ENCODE measurements at regions not wholly inside any gene's neighbourhood (a gene's known extent, or its start where the extent isn't known, plus 50 kb on each side); places are given as distances from the start of the nearest gene placed in this dataset.

DNA sequence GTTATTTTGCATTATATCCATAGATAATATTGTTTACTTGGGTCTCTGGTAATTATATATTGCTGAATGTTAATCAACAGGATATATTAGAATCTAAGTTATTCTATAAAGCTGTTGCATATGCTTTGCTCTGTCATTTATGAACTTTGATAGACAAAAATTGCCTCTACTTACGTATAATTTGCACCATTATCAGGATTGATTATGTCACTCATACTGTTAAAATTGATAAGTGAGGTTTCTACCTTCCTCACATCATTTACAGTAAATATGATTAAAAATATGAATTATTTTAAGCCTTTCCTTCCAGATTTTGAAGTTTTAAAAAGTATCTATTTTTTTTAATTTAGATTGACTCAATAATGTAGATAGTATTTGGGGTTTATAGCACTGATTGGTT lies 1540.4 kb upstream of the PRMT6 start:
- TF ChIP-seq EZH2 (optimal IDR thresholded peaks at IDR 0.05; ENCODE audit: low read depth, low read length) (no peak), EZH2phosphoT487 (IDR thresholded peaks at IDR 0.05; ENCODE audit: low read length) (no peak)
- TF ChIP-seq, protein P1, sequence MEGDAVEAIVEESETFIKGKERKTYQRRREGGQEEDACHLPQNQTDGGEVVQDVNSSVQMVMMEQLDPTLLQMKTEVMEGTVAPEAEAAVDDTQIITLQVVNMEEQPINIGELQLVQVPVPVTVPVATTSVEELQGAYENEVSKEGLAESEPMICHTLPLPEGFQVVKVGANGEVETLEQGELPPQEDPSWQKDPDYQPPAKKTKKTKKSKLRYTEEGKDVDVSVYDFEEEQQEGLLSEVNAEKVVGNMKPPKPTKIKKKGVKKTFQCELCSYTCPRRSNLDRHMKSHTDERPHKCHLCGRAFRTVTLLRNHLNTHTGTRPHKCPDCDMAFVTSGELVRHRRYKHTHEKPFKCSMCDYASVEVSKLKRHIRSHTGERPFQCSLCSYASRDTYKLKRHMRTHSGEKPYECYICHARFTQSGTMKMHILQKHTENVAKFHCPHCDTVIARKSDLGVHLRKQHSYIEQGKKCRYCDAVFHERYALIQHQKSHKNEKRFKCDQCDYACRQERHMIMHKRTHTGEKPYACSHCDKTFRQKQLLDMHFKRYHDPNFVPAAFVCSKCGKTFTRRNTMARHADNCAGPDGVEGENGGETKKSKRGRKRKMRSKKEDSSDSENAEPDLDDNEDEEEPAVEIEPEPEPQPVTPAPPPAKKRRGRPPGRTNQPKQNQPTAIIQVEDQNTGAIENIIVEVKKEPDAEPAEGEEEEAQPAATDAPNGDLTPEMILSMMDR (IDR thresholded peaks at IDR 0.05; ENCODE audit: low read length) = no peak

All from MM.1S (cell line).